ENCODE measurements at regions not wholly inside any gene's neighbourhood (a gene's known extent, or its start where the extent isn't known, plus 50 kb on each side); places are given as distances from the start of the nearest gene placed in this dataset.

DNA sequence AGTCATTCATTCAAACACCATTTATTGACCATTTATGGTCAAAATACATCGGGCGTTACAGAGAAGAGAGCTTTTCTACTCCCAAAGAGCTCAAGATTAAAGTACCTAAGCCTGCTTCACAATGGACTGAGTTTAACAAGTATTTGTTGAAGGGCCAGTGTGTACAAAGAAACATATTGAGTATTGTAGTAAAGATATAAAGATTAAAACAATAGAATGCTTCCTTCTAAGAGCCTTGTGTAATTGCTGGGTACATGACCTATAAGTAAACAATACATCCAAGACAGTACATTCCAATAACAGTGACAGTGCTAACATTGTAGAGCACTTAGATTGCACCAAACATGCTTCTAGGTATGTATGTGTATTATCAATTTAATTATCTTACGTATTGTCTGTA lies 695.5 kb downstream of the PCDH7 start:
- no peaks in the 10 kb centered on the region for H3K9me3 ChIP-seq (ENCODE audit: control insufficient read depth, insufficient read depth, low read depth, low read length)
- no peaks in the 10 kb centered on the region for H3K4me1 ChIP-seq (ENCODE audit: control insufficient read depth, extremely low read depth, insufficient read depth, low read length)
- no peak for DNase-seq (ENCODE audit: low read depth in 2 of 2)
- H3K4me3 ChIP-seq (replicated peaks in 1 of 4; ENCODE audit: control extremely low read depth in 1 of 4, insufficient read depth in 1 of 4, low read depth in 3 of 4, low read length in 4 of 4) = no peak overlapping the region
- no peak overlapping the region for H3K27ac ChIP-seq (ENCODE audit: insufficient read depth, low read length)
- H4K20me1 ChIP-seq (ENCODE audit: control insufficient read depth, extremely low read depth, insufficient read depth, low read length) = no peaks in the 10 kb centered on the region
- no peak overlapping the region for H2AFZ ChIP-seq (ENCODE audit: low read length)
- no peaks in the 10 kb centered on the region for H3K27me3 ChIP-seq (ENCODE audit: control insufficient read depth, insufficient read depth, low read length)
- H3K36me3 ChIP-seq (ENCODE audit: control insufficient read depth, insufficient read depth, low read length) = no peaks in the 10 kb centered on the region
- no peaks in the 10 kb centered on the region for H3K79me2 ChIP-seq (ENCODE audit: control insufficient read depth, insufficient read depth, low read length)
- H3K4me2 ChIP-seq (ENCODE audit: extremely low read depth, insufficient read depth, low read length) = no peak overlapping the region
- no peak for TF ChIP-seq CTCF (conservative IDR thresholded peaks at IDR 0.05 in 1 of 2, IDR thresholded peaks at IDR 0.05 in 1 of 2; ENCODE audit: low read depth in 1 of 2, low read length in 2 of 2)
- TF ChIP-seq EZH2 (IDR thresholded peaks at IDR 0.05; ENCODE audit: low read length, missing control alignments) = no peak
- no peak overlapping the region for H3K9ac ChIP-seq (ENCODE audit: insufficient read depth, low read length)

DNA sequence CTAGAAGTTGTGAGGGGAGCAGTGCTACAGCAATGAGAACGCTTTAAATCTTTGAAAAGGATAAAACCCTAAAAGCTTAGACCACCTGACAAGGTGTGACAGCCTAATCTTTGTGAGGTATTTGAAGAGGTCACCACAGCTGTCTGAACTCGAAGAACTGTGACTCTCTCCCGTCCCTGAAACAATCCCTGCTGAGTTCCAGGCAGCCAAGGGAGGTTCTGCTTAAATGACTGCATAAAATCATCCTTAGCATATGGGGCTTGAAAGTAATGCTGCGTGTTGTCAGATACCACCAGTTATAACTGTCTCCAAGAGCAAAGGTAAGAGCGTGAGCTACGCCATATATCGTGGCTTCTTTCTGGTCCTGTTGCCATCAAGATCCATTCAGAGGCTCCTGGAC lies 696.3 kb downstream of the PCDH7 start:
- Histone ChIP-seq H3K4me3 (replicated peaks in 1 of 4; ENCODE audit: control extremely low read depth in 1 of 4, insufficient read depth in 1 of 4, low read depth in 3 of 4, low read length in 4 of 4) (no peak overlapping the region), H3K27me3 (ENCODE audit: control insufficient read depth, insufficient read depth, low read length) (no peaks in the 10 kb centered on the region), H3K79me2 (ENCODE audit: control insufficient read depth, insufficient read depth, low read length) (no peaks in the 10 kb centered on the region), H3K9ac (ENCODE audit: insufficient read depth, low read length) (no peak overlapping the region), H2AFZ (ENCODE audit: low read length) (no peak overlapping the region), H3K4me2 (ENCODE audit: extremely low read depth, insufficient read depth, low read length) (no peak overlapping the region), H3K36me3 (ENCODE audit: control insufficient read depth, insufficient read depth, low read length) (no peaks in the 10 kb centered on the region), H3K9me3 (ENCODE audit: control insufficient read depth, insufficient read depth, low read depth, low read length) (no peaks in the 10 kb centered on the region), H3K27ac (ENCODE audit: insufficient read depth, low read length) (no peak overlapping the region), H4K20me1 (ENCODE audit: control insufficient read depth, extremely low read depth, insufficient read depth, low read length) (no peaks in the 10 kb centered on the region), H3K4me1 (ENCODE audit: control insufficient read depth, extremely low read depth, insufficient read depth, low read length) (no peaks in the 10 kb centered on the region)
- no peak for DNase-seq (ENCODE audit: low read depth in 2 of 2)
- TF ChIP-seq CTCF (conservative IDR thresholded peaks at IDR 0.05 in 1 of 2, IDR thresholded peaks at IDR 0.05 in 1 of 2; ENCODE audit: low read depth in 1 of 2, low read length in 2 of 2) = no peak
- no peak for TF ChIP-seq EZH2 (IDR thresholded peaks at IDR 0.05; ENCODE audit: low read length, missing control alignments)

DNA sequence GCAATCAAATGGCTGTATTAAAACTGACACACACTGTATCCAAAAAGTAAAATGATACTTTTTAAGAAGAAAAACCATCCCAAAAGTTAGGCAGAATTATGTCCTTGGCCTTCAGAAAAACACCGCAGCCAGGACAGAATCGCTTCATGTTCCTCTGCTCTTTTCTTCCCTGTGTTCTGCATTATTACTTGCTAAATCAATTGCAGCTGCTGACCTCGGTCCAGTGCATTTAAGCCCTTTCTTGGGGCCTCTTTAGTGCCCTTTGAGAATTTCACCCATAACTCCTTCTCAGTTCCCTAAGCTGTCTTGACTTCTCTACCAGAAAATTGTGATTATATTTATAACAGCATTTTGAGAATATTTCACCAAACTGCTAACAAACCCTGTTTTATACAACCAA lies 696.9 kb downstream of the PCDH7 start:
- H2AFZ ChIP-seq (ENCODE audit: low read length) = no peak overlapping the region

More for the DNA sequence above, 696.9 kb downstream of the PCDH7 start:
- Histone ChIP-seq H3K9me3 (ENCODE audit: control insufficient read depth, insufficient read depth, low read depth, low read length) (no peaks in the 10 kb centered on the region), H3K27me3 (ENCODE audit: control insufficient read depth, insufficient read depth, low read length) (no peaks in the 10 kb centered on the region), H3K9ac (ENCODE audit: insufficient read depth, low read length) (no peak overlapping the region), H3K27ac (ENCODE audit: insufficient read depth, low read length) (no peak overlapping the region), H3K4me2 (ENCODE audit: extremely low read depth, insufficient read depth, low read length) (no peak overlapping the region), H4K20me1 (ENCODE audit: control insufficient read depth, extremely low read depth, insufficient read depth, low read length) (no peaks in the 10 kb centered on the region), H3K4me3 (replicated peaks in 1 of 4; ENCODE audit: control extremely low read depth in 1 of 4, insufficient read depth in 1 of 4, low read depth in 3 of 4, low read length in 4 of 4) (no peak overlapping the region), H3K4me1 (ENCODE audit: control insufficient read depth, extremely low read depth, insufficient read depth, low read length) (no peaks in the 10 kb centered on the region), H3K79me2 (ENCODE audit: control insufficient read depth, insufficient read depth, low read length) (no peaks in the 10 kb centered on the region), H3K36me3 (ENCODE audit: control insufficient read depth, insufficient read depth, low read length) (no peaks in the 10 kb centered on the region)
- DNase-seq (ENCODE audit: low read depth in 2 of 2) = no peak
- TF ChIP-seq EZH2 (IDR thresholded peaks at IDR 0.05; ENCODE audit: low read length, missing control alignments) (no peak), CTCF (conservative IDR thresholded peaks at IDR 0.05 in 1 of 2, IDR thresholded peaks at IDR 0.05 in 1 of 2; ENCODE audit: low read depth in 1 of 2, low read length in 2 of 2) (no peak)

Measured in fibroblast of lung (primary cell).